IPS DF 19.7 (cell line): ENCODE measurements at regions not wholly inside any gene's neighbourhood (a gene's known extent, or its start where the extent isn't known, plus 50 kb on each side); places are given as distances from the start of the nearest gene placed in this dataset.

Source experiments
- DNase-seq: peaks from one replicate; pipeline ENCODE4 v3.0.0-alpha.2; 2013; ENCODE audit warnings: low read depth, low spot score

- DNase-seq = no peak
Measured at GRCh38 chr4:1477045-1477840, 71.0 kb upstream of the NKX1-1 start.

GRCh38 chr4:1476140-1476513 lies 69.9 kb upstream of the NKX1-1 start:
- no peak for DNase-seq

- DNase-seq = no peak
Measured at GRCh38 chr4:1475277-1476139, 69.3 kb upstream of the NKX1-1 start.

- DNase-seq = no peak
Measured at GRCh38 chr4:1474126-1475090, 68.2 kb upstream of the NKX1-1 start.

- no peak for DNase-seq
Measured at GRCh38 chr4:1473718-1474117, 67.5 kb upstream of the NKX1-1 start.

GRCh38 chr4:1472911-1473518 lies 66.8 kb upstream of the NKX1-1 start:
- no peak for DNase-seq

GRCh38 chr4:1472148-1472797 lies 66.0 kb upstream of the NKX1-1 start:
- no peak for DNase-seq

- DNase-seq = no peak
Measured at GRCh38 chr4:1471443-1472147, 65.4 kb upstream of the NKX1-1 start.

GRCh38 chr4:1470816-1471442 lies 64.7 kb upstream of the NKX1-1 start:
- no peak for DNase-seq

GRCh38 chr4:1470393-1470670 lies 64.1 kb upstream of the NKX1-1 start:
- DNase-seq = no peak

GRCh38 chr4:1469607-1470392 lies 63.6 kb upstream of the NKX1-1 start:
- DNase-seq = no peak

- DNase-seq = no peak
Measured at GRCh38 chr4:1469043-1469442, 62.8 kb upstream of the NKX1-1 start.

- DNase-seq = no peak
Measured at GRCh38 chr4:1467581-1468458, 61.6 kb upstream of the NKX1-1 start.

GRCh38 chr4:1466863-1467165 lies 60.6 kb upstream of the NKX1-1 start:
- DNase-seq = no peak

GRCh38 chr4:1466034-1466862 lies 60.0 kb upstream of the NKX1-1 start:
- no peak for DNase-seq

- no peak for DNase-seq
Measured at GRCh38 chr4:1465173-1466033, 59.2 kb upstream of the NKX1-1 start.
